ENCODE measurements at regions not wholly inside any gene's neighbourhood (a gene's known extent, or its start where the extent isn't known, plus 50 kb on each side); places are given as distances from the start of the nearest gene placed in this dataset.

DNA sequence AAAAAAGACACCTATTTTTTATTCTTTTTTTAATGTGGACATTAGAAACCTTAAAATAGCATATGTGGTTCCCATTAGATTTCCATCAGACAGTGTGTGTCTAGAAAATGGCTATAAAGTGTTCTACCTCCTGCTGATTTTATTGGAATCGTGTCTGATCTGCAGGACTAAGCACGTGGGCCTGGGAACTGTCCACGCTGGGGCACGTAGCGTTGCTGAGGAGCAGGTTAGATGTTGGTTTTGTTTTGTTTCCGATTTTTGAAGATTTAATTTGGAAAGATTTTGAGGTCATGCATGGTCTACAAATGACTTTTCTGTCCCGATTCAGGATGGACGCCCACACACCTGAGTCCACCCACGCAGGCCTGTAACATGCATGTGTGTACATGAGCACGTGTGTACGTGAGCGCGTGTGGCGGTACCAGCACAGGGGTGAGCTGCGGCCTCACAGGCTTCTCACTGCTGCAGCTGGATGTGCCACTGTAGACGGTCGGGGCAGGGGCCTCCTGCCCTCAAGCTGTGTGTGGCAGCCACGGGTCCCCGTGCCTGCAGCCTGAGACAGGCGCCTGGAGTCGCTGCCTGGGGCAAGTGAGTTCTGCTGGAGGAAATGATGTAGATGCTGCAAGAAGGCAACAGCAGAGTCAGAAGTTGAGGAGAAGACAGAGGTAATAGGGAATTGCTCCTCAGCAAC is 99.7 kb upstream of the CTDP1 start:
- Mint-ChIP-seq H3K9me3 (no peaks in the 10 kb centered on the region), H3K27me3 (no peaks in the 10 kb centered on the region), H3K4me1 (peaks cover 10% of the 10 kb centered on the region), H3K27ac (peak overlapping the region in 1 of 2 donors; percentile 60), H3K4me3 (no peak overlapping the region)
- ATAC-seq (no peak), DNase-seq (no peak)

DNA sequence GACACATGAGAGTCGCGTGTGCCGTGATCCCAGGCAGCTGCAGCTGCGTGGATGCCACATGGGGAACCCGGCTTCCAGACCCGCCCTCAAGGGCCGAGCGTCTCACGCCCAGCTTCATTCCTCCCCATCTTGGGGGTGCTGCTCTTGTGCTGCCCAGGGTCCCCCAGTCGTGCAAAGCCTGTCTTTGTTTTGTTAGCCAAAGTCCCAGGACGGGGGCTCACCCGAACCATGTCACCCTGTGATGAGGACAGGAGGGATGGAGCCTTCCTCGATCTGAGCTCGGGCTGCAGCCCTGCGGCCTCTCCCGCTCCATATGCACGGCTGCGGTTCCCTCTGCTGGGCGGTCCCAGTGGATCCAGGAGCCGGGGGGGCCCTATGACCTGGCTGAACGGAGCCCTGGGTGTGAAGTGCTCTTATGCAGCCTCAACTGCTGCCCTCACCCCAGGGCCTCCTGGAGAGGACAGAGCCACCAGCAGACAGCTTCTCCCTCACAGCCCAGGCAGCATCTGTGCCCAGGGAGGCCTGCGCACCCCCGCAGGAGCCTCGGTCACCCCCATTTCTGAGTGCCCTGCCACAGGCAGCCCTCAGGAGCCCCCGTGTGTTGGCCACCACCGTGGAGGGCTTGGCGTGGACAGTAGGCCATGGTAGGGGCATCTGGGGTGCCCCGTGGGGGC is 99.0 kb upstream of the CTDP1 start:
- Mint-ChIP-seq H3K4me3 (no peak overlapping the region), H3K9me3 (no peaks in the 10 kb centered on the region), H3K27ac (no peak overlapping the region), H3K27me3 (no peaks in the 10 kb centered on the region), H3K4me1 (peaks cover 4% of the 10 kb centered on the region)
- DNase-seq (no peak), ATAC-seq (no peak)

DNA sequence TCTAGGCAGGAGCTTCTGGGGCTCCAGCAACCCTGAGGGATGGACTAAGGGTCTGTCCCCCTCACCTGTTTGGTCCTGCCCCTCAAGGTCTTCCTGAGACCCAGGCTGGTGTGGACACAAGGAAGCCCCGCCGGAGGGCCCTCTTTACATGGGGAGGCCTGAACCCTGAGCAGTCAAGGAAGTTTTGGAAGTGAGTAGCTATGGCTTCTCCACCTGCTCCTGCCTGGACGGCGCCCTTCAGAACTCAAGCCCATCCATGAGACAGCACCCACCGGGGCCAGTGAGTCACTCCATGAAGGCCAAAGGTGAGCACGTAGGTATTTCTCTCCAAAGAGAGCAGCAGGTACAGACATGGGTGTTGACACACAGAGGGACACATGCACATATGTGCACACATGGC is 98.2 kb upstream of the CTDP1 start:
- Mint-ChIP-seq H3K27ac (no peak overlapping the region), H3K9me3 (no peaks in the 10 kb centered on the region), H3K4me1 (no peaks in the 10 kb centered on the region), H3K27me3 (no peaks in the 10 kb centered on the region), H3K4me3 (no peak overlapping the region)
- DNase-seq = no peak
- ATAC-seq = no peak

DNA sequence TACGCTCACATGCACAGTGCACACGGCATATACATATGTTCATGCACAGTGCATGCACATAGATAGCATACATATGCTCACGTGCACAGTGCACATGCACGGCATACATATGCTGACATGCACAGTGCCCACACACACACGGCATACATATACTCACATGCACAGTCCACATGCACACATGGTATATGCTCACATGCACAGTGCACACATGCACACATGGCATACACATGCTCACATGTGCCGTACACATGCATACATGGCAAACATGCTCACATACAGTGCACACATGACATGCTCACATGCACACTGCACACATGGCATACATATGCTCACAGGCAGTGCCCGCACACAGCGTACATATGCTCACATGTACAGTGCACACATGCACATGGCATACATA is 97.7 kb upstream of the CTDP1 start:
- DNase-seq (no peak), ATAC-seq (no peak)
- H3K27me3 Mint-ChIP-seq = no peaks in the 10 kb centered on the region
- no peak overlapping the region for H3K27ac Mint-ChIP-seq
- H3K4me3 Mint-ChIP-seq = no peak overlapping the region
- no peaks in the 10 kb centered on the region for H3K9me3 Mint-ChIP-seq
- no peaks in the 10 kb centered on the region for H3K4me1 Mint-ChIP-seq

DNA sequence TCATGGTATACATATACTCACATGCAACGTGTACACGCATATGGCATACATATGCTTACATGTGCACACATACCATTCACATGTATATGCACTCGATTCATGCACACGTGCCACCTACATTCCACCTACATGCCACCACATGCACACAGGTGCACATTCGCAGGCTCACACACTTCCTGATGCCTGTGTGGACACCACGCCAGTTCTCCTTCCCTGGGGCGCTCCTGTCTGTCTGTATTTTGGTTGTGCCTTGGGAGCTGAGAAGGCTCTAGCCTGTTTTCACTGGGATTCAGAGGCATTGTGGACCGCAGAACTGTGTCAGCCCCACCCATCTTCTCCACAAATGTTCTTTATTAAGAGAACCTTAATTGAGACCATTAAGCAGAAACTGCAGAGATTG is 96.6 kb upstream of the CTDP1 start:
- Mint-ChIP-seq H3K4me3 (no peak overlapping the region), H3K27me3 (no peaks in the 10 kb centered on the region), H3K9me3 (no peaks in the 10 kb centered on the region), H3K4me1 (no peaks in the 10 kb centered on the region), H3K27ac (no peak overlapping the region)
- ATAC-seq (no peak), DNase-seq (no peak)

DNA sequence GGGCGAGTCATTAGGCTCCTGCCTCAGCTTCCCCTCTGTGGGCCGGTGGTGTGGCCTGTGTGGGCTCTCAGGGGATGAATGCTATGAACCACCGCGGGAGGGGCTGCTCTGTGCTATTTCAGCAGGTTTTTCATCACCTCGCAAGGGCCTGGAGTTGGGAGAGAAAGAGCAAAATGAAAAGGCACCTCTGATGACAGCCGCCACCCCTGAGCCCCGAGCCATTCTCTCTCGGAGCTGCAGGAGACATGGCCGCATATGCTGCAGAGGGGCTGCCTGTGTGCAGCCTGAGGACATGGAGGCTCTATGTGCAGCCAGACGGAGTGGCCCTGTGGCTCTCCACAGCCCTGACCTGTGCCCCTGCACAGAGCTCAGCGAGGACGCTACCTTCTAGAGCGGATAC is 96.2 kb upstream of the CTDP1 start:
- Mint-ChIP-seq H3K4me3 (no peak overlapping the region), H3K27ac (no peak overlapping the region), H3K4me1 (no peaks in the 10 kb centered on the region), H3K9me3 (no peaks in the 10 kb centered on the region), H3K27me3 (peaks cover 4% of the 10 kb centered on the region)
- ATAC-seq (no peak), DNase-seq (no peak)

DNA sequence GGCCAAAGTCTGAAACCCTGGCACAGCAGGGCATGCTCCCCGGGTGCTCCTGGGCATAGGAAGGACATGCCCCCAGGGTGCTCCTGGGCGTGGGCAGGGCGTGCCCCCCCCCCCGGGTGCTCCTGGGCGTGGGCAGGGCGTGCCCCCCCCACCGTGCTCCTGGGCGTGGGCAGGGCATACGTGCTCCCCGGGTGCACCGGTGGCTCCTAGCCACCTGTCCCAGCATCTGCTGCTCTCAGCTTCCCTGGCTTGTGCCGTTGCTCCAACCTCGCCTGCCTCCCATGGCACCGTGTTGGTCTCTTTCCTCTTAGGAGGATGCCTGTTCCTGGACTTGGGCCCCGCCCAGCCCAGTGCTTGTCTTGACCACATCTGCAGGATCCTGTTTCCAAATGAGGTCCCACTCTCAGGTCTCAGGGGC is 95.6 kb upstream of the CTDP1 start:
- DNase-seq = no peak
- Mint-ChIP-seq H3K27me3 (peaks cover 7% of the 10 kb centered on the region), H3K27ac (peak overlapping the region in 1 of 2 donors; percentile 84), H3K4me3 (no peak overlapping the region), H3K9me3 (no peaks in the 10 kb centered on the region), H3K4me1 (no peaks in the 10 kb centered on the region)
- peak; percentile 62 for ATAC-seq

DNA sequence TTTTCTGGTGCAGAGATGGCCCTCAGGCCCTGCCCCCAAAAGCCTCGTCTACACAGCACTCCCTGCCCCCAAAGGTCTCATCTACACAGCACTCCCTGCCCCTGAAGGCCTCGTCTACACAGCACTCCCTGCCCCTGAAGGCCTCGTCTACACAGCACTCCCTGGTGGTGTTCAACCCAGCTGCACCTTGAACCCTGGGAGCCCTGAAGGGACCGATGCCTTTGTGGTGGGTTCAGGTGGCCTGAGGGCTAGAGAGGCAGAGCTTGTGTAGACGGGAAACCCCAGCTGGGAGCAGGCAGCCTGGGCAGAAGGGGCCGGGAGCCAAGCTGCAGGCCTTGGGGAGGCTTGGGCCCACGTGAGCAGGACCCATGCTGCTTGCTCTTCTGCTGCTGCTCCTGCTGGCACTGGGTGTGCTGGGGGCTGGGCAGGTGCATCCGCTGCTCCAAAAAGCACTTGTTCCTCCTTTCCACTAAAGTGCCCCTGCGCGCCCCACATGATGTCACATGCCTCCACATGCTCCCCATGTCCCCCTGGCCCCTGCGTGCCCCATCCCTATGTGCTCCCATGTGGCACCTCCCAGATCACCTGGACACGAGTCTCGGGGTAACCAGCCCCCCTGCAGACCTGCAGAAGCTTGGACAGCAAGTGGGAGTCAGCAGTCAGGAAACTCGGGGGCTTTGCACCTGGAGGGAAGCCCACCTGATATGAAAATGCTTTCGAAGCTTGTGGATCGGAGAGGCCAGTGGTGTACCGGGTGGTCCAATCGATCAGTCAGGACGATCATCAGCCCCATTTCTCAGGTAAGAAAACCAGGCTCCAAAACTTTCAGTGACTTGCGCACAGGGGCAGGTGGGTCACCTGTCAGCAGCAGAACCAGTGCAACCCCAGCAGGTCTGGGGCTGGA is 94.9 kb upstream of the CTDP1 start:
- Mint-ChIP-seq H3K4me1 (no peaks in the 10 kb centered on the region), H3K4me3 (no peak overlapping the region), H3K27ac (no peak overlapping the region), H3K27me3 (peaks cover 7% of the 10 kb centered on the region), H3K9me3 (no peaks in the 10 kb centered on the region)
- no peak for DNase-seq
- ATAC-seq = no peak

DNA sequence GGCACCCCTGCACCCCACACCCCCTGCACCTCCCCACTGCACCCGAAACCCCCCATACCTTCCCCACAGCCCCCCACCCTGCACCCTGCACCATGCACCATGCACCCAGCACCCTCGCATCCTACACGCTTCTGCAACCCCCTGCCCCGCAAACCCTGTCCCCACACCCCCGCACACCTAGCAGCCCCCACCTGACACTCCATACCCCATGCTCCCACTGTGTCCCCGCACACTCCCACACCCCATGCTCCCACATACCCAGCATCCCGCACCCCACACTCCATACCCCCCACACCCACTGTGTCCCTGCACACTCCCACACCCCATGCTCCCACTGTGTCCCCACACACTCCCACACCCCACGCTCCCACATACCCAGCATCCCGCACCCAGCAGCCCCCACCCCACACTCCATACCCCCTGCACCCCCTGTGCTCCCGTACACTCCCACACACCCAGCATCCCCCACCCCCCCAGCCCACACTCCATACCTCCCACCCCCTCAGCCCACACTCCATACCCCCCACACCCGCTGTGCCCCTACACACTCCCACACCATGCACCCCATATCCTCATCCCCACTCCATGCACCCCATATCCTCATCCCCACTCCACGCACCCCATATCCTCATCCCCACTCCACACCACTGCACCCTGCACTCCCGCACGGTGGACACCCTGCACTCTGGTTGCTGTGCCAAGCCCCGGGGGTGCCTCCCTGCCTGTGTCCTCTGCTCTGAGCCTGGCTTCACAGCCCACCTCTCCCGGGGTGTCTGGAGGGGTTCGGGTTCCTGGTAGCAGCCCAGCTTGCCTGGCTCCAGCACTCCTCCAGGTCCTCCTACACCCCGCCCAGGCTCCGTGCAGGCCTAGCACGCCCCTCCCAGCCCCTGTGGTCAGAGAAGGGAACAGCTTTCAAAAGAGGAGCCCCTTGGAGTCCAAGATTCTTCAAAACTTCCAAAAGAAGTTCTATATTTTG is 93.9 kb upstream of the CTDP1 start:
- DNase-seq (no peak), ATAC-seq (peak; percentile 69)
- Mint-ChIP-seq H3K4me3 (no peak overlapping the region), H3K9me3 (no peaks in the 10 kb centered on the region), H3K27me3 (peaks cover 7% of the 10 kb centered on the region), H3K27ac (no peak overlapping the region), H3K4me1 (no peaks in the 10 kb centered on the region)

DNA sequence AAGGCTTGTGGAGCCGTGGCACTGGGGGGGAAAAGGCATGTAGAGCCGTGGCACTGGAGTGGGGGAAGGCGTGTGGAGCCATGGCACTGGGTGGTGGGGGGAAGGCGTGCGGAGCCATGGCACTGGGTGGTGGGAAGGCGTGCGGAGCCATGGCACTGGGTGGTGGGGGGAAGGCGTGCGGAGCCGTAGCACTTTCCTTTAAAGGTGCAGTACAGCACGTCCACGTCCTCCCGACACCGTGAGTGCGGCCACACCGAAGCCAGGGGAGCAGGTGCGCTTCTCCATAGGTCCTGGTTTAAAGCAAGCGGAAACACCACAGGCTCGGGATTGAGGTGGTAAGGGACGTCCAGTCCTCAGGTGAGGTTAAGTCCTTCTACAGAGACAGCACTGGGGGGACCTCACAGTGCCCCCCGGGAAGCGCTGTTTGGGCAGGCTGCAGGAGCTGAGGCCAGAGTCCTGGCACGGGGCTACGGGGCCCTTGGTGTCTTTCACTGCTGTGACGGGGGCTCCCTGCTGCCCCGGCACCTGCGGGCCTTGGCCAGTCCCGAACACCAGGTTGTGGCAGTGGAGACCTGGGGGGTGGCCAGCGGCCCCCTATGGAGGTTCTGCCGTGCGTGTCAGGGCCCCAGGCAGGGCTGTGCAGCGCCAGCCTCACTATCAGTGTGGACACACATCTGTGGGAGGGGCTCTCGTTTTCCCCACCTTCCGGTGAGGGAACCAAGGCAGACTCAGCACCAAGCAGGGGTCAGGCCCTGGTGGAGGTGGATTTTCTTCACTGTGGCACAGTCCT is 93.0 kb upstream of the CTDP1 start:
- Mint-ChIP-seq H3K27ac (no peak overlapping the region), H3K9me3 (no peaks in the 10 kb centered on the region), H3K27me3 (peaks cover 7% of the 10 kb centered on the region), H3K4me3 (no peak overlapping the region), H3K4me1 (no peaks in the 10 kb centered on the region)
- DNase-seq (no peak), ATAC-seq (no peak)

DNA sequence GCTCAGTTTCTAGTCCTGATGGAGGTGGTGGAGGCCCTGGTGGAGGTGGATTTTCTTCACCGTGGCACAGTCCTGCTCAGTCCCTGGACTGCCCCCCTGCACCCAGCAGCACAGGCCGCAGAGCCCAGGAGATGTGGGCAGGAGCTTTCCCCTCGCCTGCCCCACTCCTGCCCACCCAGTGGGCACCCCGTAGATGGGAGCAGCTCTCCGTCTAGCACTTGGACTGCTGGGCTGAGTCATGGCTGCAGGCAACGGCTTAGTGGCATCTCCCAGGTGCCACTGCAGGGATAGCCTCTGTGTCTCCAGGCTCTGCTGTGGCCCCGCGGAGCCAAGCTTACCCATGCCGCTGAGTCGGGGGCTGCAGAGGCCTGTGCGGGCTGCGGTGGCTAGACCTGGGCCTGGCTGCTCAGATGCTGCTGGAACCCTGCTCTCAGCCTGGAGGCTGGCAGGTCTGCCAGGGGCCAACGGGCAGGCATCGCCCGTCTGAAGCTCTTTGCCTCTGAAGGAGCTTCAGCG is 92.3 kb upstream of the CTDP1 start:
- H3K27me3 Mint-ChIP-seq = peaks cover 7% of the 10 kb centered on the region
- H3K4me1 Mint-ChIP-seq = no peaks in the 10 kb centered on the region
- H3K27ac Mint-ChIP-seq = no peak overlapping the region
- no peak for ATAC-seq
- DNase-seq = no peak
- H3K4me3 Mint-ChIP-seq = no peak overlapping the region
- peaks cover 0 to under 1% of the 10 kb centered on the region in 2 donors for H3K9me3 Mint-ChIP-seq

DNA sequence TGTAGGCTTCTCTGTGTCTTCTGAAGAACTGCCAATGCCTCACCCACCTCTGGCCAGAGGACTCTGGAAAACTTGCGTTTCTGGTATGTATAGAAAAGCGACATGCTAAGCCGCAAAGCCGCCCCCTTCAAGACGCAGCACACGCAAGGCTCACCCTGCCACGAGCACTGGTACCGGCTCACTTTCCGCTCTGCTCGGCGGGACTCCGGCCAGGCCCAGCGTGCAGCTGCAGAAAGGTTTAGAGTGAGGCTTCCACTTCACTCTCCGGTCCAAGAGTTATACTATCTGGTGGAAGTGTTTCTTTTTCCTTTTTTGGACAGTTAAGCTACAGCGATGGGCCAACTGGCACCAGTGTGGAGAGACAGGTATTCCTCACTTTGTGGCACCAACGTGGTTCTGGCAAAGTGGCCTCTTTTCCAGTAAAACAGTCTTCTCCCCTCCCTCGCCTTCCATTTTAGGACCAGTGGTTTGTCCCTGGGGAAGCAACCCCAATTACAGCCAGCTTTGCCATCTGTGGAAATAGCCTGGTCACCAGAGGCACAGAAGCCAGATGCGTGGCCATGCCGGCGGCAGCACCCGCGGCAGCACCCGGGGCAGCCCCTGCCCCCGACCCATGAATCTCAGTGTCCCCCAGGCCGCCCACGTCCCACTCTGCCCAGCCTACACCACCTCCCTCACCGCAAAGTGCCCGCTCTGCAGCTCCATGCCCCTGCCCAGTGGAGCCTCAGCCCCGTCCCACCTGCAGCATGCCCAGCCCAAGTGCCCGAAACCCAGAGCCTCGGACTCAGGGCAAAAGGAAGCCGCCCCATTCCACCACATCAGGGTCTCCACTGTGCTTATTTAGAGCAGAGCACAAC is 91.6 kb upstream of the CTDP1 start:
- DNase-seq = no peak
- no peak for ATAC-seq
- Mint-ChIP-seq H3K9me3 (peaks cover under 1 to 8% of the 10 kb centered on the region in 2 donors), H3K27ac (no peak overlapping the region), H3K27me3 (peaks cover 7% of the 10 kb centered on the region), H3K4me1 (no peaks in the 10 kb centered on the region), H3K4me3 (no peak overlapping the region)

DNA sequence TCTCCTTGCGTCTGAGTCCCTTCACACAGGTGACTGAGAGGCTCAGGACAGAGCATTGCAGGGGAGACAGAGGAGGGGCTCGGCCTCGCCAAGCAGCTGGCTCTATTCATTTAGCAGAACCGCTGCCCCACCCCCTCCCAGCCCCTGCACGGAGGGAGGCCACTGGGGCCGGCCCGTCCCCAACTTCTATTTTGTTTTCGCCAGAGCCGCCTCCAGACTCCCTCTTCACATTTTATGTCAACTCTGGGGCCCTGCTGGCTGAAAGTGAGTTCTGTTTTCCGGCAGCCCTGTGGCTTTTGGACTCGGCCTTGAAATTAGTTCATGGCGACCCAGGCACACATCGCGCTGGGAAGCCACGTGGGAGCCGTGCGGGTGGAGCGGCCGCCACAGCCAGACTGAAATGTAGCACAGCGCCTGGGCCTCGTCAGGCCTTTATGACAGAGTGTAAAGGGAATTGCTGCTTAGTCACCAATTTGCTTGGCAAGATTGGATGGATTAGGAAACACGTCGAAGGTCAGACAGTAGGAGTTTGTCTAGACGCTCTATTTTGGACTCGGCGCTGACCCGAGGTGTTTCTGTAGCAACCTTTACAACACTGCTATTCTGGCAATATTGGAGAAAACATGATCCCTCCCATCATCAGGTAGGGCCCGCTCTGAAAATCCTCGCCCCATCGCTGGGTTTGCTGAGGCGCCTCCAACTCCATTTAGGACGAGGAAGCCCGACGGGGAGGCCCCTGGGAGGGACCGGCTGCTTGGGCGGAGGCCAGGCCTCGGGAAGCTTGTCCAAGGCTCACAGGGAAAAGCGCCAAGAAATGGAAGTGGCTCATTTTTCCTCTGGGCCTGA is 90.7 kb upstream of the CTDP1 start:
- Mint-ChIP-seq H3K4me3 (no peak overlapping the region), H3K9me3 (peaks cover 6 to 10% of the 10 kb centered on the region in 2 donors), H3K27ac (no peak overlapping the region), H3K4me1 (no peaks in the 10 kb centered on the region), H3K27me3 (peaks cover 7% of the 10 kb centered on the region)
- ATAC-seq = no peak
- DNase-seq = no peak
